ENCODE measurements at regions not wholly inside any gene's neighbourhood (a gene's known extent, or its start where the extent isn't known, plus 50 kb on each side); places are given as distances from the start of the nearest gene placed in this dataset.

DNA sequence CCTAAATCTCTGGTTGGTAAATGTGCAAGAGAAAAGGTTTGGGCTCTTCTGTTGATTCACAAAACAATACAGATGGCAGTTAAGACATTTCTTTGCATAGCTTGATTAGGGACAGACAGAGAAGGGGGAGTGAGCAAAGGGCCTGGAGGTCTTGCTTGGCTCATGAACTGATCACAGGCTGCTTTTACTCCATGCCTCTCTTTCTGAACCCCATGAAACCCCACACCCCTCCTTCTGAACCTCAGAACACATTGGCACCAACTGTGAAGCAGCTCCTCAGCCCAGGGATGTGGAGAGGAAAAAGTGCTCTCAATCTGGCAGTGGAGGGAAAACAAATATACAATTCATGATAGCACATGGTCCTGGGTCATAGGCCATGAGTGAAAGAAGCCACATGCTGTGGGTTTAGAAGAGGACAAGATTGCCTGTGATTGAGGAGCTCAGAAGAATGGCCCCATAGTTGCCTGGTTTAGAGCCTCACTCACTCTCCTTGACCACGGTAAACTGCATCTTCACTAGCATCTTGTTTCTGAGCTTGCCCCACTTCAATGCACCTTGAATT lies 111.6 kb upstream of the GADD45A start:
- TF ChIP-seq, protein P1, sequence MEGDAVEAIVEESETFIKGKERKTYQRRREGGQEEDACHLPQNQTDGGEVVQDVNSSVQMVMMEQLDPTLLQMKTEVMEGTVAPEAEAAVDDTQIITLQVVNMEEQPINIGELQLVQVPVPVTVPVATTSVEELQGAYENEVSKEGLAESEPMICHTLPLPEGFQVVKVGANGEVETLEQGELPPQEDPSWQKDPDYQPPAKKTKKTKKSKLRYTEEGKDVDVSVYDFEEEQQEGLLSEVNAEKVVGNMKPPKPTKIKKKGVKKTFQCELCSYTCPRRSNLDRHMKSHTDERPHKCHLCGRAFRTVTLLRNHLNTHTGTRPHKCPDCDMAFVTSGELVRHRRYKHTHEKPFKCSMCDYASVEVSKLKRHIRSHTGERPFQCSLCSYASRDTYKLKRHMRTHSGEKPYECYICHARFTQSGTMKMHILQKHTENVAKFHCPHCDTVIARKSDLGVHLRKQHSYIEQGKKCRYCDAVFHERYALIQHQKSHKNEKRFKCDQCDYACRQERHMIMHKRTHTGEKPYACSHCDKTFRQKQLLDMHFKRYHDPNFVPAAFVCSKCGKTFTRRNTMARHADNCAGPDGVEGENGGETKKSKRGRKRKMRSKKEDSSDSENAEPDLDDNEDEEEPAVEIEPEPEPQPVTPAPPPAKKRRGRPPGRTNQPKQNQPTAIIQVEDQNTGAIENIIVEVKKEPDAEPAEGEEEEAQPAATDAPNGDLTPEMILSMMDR (IDR thresholded peaks at IDR 0.05; ENCODE audit: low read depth, low read length) = no peak
- DNase-seq (ENCODE audit: extremely low read depth, low read depth) = no peak

DNA sequence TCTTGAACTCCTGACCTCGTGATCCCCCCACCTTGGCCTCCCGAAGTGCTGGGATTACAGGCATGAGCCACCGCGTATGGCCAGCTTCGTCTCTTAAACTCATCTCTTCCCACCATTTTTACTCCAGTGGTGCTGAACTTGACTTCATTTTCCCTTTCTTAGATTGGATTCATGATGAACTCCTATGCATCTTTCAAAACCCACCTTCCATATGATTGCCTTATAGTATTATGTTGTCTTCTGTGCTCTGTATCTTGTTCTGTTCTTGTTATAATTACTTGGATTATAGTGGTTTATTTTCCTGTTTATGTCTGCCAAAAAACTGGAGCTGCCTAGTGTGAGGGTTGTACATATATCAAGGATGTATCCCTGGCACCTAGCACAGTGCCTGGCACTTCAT lies 110.8 kb upstream of the GADD45A start:
- TF ChIP-seq, protein P1 (IDR thresholded peaks at IDR 0.05; ENCODE audit: low read depth, low read length) = no peak

DNA sequence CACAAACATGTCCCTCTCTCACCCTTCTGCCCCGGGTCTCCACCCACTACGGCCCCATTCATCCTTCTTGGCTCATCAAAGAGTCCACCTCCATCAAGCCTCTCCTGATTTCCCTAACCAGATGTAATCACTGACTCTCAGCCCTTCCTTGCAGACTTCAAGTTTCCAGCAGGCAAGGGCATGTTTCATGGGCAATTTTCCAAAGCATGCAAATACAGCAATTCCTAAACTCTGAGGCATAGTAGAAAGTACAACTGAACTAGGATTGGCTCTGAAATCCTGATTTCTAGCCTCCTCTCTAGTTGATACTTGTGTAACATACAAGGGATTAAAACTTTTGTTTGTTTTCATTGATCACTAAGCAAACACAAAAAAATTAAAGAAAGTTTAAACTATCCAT lies 109.1 kb upstream of the GADD45A start:
- DNase-seq (ENCODE audit: extremely low read depth, low read depth) = peak; percentile 69
- TF ChIP-seq, protein P1 (IDR thresholded peaks at IDR 0.05; ENCODE audit: low read depth, low read length) = no peak

More for the DNA sequence above, 110.8 kb upstream of the GADD45A start:
- no peak for DNase-seq (ENCODE audit: extremely low read depth, low read depth)

GRCh38 chr1:67576474-67576873 lies 108.5 kb upstream of the GADD45A start:
- TF ChIP-seq, protein P1 (IDR thresholded peaks at IDR 0.05; ENCODE audit: low read depth, low read length) = no peak

GRCh38 chr1:67577646-67578045 lies 107.4 kb upstream of the GADD45A start:
- TF ChIP-seq, protein P1 (IDR thresholded peaks at IDR 0.05; ENCODE audit: low read depth, low read length) = no peak
- no peak for DNase-seq (ENCODE audit: extremely low read depth, low read depth)

More at GRCh38 chr1:67576474-67576873, 108.5 kb upstream of the GADD45A start:
- no peak for DNase-seq (ENCODE audit: extremely low read depth, low read depth)

DNA sequence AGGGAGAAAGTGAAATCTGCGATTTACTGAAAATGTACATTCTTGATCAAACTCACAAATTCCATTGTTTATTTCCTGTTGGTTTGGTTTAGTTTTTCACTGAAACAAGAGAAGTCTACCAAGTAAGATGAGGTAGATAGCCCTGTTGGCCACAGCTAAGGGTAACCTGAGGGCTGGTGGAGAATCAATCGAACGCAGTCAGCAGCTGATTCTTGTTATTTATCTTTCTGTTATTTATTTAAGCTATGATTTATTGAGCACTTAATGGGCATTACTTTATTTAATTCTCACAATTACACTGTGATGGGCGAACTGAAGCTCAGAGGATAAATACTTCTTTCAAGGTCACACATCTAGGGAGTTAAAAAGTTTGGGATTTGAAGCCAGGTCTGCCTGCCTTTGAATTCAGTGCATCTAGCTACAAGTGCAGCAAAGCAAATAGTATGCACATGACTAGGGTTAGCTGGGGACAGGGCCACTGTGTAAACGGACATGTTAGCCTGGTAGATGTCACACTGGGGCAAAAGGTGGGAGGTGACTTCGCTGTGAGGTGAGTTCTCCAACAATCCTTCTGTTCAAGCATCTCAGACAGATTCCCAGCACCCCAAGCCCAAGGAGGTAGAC lies 106.5 kb upstream of the GADD45A start:
- TF ChIP-seq, protein P1 (IDR thresholded peaks at IDR 0.05; ENCODE audit: low read depth, low read length) = no peak
- no peak for DNase-seq (ENCODE audit: extremely low read depth, low read depth)

- no peak for DNase-seq (ENCODE audit: extremely low read depth, low read depth)
- TF ChIP-seq, protein P1 (IDR thresholded peaks at IDR 0.05; ENCODE audit: low read depth, low read length) = no peak
Observed at GRCh38 chr1:67579623-67580394, 105.2 kb upstream of the GADD45A start.

Data from AG09319 (cell line).